GM18499 (cell line): ENCODE measurements at regions not wholly inside any gene's neighbourhood (a gene's known extent, or its start where the extent isn't known, plus 50 kb on each side); places are given as distances from the start of the nearest gene placed in this dataset.

ENCODE experiments used
- ATAC-seq: cut with Tn5 transposase; IDR thresholded peaks from one replicate; pipeline ENCODE4 v1.9.1; 2021; ENCODE audit warnings: moderate number of reproducible peaks; ENCODE audit not compliant: insufficient read depth, unreplicated experiment

- ATAC-seq: no peak
Measured at GRCh38 chr9:7266911-7267595, 509.3 kb downstream of the KDM4C start.

GRCh38 chr9:7265181-7265580 lies 507.4 kb downstream of the KDM4C start:
- no peak for ATAC-seq

- no peak for ATAC-seq
Measured at GRCh38 chr9:7259544-7260241, 501.9 kb downstream of the KDM4C start.

GRCh38 chr9:7258688-7259396 lies 501.1 kb downstream of the KDM4C start:
- ATAC-seq: no peak

GRCh38 chr9:7246917-7247522 lies 489.2 kb downstream of the KDM4C start:
- ATAC-seq: no peak

- no peak for ATAC-seq
Measured at GRCh38 chr9:7245976-7246580, 488.3 kb downstream of the KDM4C start.

- ATAC-seq: no peak
Measured at GRCh38 chr9:7243838-7244237, 486.1 kb downstream of the KDM4C start.

- no peak for ATAC-seq
Measured at GRCh38 chr9:7242126-7242525, 484.4 kb downstream of the KDM4C start.

GRCh38 chr9:7241694-7242093 lies 483.9 kb downstream of the KDM4C start:
- ATAC-seq: no peak

- ATAC-seq: no peak
Measured at GRCh38 chr9:7240569-7241311, 483.0 kb downstream of the KDM4C start.

- ATAC-seq: no peak
Measured at GRCh38 chr9:7239708-7240107, 481.9 kb downstream of the KDM4C start.

GRCh38 chr9:7238247-7238637 lies 480.5 kb downstream of the KDM4C start:
- ATAC-seq: no peak

- no peak for ATAC-seq
Measured at GRCh38 chr9:7237473-7238246, 479.9 kb downstream of the KDM4C start.

GRCh38 chr9:7236186-7236585 lies 478.4 kb downstream of the KDM4C start:
- ATAC-seq: no peak

- ATAC-seq: no peak
Measured at GRCh38 chr9:7234144-7234543, 476.4 kb downstream of the KDM4C start.

GRCh38 chr9:7229571-7229970 lies 471.8 kb downstream of the KDM4C start:
- ATAC-seq: no peak

- ATAC-seq: no peak
Measured at GRCh38 chr9:7228726-7229125, 471.0 kb downstream of the KDM4C start.

GRCh38 chr9:7227951-7228350 lies 470.2 kb downstream of the KDM4C start:
- no peak for ATAC-seq

- ATAC-seq: no peak
Measured at GRCh38 chr9:7226007-7226640, 468.4 kb downstream of the KDM4C start.
